ENCODE measurements at regions not wholly inside any gene's neighbourhood (a gene's known extent, or its start where the extent isn't known, plus 50 kb on each side); places are given as distances from the start of the nearest gene placed in this dataset.
"Not testable (repeated sequence)": the region's sequence is repeated elsewhere in the genome, so short reads cannot be mapped to it uniquely, and the experiment has no call there.

DNA sequence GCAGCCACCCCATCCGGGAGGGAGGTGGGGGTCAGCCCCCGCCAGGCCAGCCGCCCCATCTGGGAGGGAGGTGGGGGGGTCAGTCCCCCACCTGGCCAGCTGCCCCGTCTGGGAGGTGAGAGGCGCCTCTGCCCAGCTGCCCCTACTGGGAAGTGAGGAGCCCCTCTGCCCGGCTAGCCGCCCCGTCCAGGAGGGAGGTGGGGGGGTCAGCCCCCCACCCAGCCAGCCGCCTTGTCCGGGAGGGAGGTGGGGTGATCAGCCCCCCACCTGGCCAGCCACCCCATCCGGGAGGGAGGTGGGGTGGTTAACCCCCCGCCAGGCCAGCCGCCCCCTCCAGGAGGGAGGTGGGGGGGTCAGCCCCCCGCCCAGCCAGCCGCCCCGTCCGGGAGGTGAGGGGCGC is 852.4 kb upstream of the DEFB115 start:
- FAIRE-seq: not testable (repeated sequence)

- FAIRE-seq: not testable (repeated sequence)
Observed at GRCh38 chr20:30405585-30405984, 851.9 kb upstream of the DEFB115 start.

DNA sequence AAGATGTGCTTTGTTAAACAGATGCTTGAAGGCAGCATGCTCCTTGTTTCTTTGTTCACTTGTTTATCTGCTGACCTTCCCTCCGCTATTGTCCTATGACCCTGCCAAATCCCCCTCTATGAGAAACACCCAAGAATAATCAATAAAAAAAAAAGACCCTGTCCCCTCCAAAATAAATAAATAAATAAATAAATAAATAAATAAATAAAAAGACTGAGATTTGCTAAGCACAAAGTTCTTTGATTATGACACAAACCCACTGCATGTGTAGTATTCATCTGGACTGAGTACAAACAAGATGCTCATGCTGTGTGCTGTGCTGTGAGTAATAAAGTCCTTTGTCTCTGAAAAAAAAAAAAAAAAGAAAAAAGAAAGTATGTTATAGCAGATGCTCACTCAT is 851.1 kb upstream of the DEFB115 start:
- FAIRE-seq: not testable (repeated sequence)

DNA sequence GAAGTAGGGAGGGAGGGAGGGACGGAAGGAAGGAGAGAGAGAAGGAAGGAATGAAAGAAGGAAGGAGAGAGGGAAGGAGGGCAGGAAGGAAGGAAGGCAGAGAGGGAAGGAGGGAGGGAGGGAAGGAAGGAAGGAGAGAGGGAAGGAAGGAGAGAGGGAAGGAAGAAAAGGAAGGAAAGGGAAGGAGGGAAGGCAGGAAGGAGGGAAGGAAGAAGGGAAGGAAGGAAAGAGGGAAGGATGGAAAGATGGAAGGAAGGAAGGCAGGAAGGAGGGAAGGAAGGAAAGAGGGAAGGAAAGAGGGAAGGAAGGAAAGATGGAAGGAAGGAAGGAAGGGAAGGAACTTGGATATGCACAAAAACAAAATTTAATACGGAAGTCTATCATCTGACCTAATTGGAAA is 844.5 kb upstream of the DEFB115 start:
- FAIRE-seq: no peak

GRCh38 chr20:30417387-30417786 is 840.1 kb upstream of the DEFB115 start:
- FAIRE-seq: not testable (repeated sequence)

GRCh38 chr20:30418378-30418777 is 839.1 kb upstream of the DEFB115 start:
- FAIRE-seq: not testable (repeated sequence)

DNA sequence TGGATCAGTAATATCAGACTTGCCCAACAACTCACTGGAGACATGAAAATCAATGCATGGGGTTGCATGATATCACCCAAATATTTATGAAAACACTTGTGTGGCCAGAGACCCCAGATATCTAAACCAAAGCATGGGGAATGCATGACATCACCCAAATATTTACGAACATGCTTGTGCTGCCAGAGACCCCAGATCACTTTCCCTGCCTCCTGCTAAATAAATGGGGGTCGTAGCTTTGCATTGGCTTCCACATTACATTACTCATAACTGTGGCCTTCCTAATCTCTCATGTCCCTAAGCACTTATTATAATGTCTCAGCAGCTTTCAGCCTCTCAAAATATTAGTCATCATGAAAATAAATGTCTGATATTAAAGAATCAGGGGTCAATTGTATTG is 838.0 kb upstream of the DEFB115 start:
- FAIRE-seq: no peak

DNA sequence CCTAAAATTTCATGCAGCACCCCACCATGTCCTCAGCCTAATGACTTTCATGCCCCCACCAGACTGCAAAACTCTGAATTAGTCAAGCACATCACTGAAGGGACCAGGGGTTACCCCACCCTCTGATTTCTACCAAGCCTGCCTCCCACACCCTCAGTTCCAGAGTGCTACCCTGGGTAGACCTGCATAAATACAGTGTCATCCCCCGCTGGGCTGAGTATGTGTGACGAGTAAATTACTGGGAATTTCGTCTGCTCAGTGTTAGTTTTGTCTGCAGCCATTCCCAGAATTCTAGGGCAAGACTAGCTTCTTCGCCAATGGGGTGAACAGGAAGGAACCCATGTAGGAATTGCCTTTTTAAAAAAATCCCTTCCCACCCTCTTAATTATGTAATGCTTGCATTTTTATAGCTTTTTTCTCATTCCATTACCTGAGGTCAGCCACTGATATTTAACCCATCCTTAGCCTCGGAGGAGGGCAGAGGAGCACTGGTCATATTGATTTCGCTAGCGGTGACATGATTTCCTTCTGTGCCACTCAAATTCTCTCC is 837.5 kb upstream of the DEFB115 start:
- FAIRE-seq: not testable (repeated sequence)

All from G401.6 (cell line).